Activated CD4-positive, alpha-beta memory T cell treated with anti-CD3 and anti-CD28 coated beads for 36 hours (primary cell): ENCODE measurements at regions not wholly inside any gene's neighbourhood (a gene's known extent, or its start where the extent isn't known, plus 50 kb on each side); places are given as distances from the start of the nearest gene placed in this dataset.
"Not testable (repeated sequence)": the region's sequence is repeated elsewhere in the genome, so short reads cannot be mapped to it uniquely, and the experiment has no call there.

Experiments
- CTCF ChIA-PET: fragments of 350-600 bp; sonication (Branson Sonifier 250); formaldehyde crosslinking; loops from one replicate; lab custom pipeline; 2021; ENCODE audit warnings: antibody characterized with exemption, inconsistent platforms; lab: Charles Lee
- POLR2A ChIA-PET: fragments of 350-600 bp; sonication (Branson Sonifier 250); formaldehyde crosslinking; loops from one replicate; lab custom pipeline; 2021; ENCODE audit warnings: antibody characterized with exemption; lab: Charles Lee
- DNase-seq: peaks from one replicate; pipeline ENCODE4 v3.0.0-alpha.2; 2020
- H3K27ac Mint-ChIP-seq: one replicate; pipeline ENCODE4 v1.8.0; 2021; ENCODE audit warnings: mixed read lengths
- H3K27me3 Mint-ChIP-seq: one replicate; pipeline ENCODE4 v1.8.0; 2021; ENCODE audit warnings: mixed read lengths
- H3K36me3 Mint-ChIP-seq: one replicate; pipeline ENCODE4 v1.8.0; 2021; ENCODE audit warnings: mixed read lengths
- H3K4me1 Mint-ChIP-seq: one replicate; pipeline ENCODE4 v1.8.0; 2021; ENCODE audit warnings: low read depth, mixed read lengths
- H3K4me3 Mint-ChIP-seq: one replicate; pipeline ENCODE4 v1.8.0; 2021; ENCODE audit warnings: mild to moderate bottlenecking, mixed read lengths
- H3K9me3 Mint-ChIP-seq: one replicate; pipeline ENCODE4 v1.8.0; 2021; ENCODE audit warnings: mixed read lengths
- intact Hi-C: fragments of 100-400 bp; cut with micrococcal nuclease; formaldehyde crosslinking; loops from one replicate; pipeline ENCODE4 v1.15.1; 2023

- H3K27ac Mint-ChIP-seq, POLR2A ChIA-PET, CTCF ChIA-PET: not testable (repeated sequence)
Measured at GRCh38 chr7:75248216-75248615, 147.2 kb upstream of the TRIM73 start.

GRCh38 chr7:75254238-75254637, 141.2 kb upstream of the TRIM73 start:
- H3K4me1 Mint-ChIP-seq, H3K27me3 Mint-ChIP-seq, POLR2A ChIA-PET, H3K9me3 Mint-ChIP-seq, DNase-seq, intact Hi-C loops, CTCF ChIA-PET, H3K4me3 Mint-ChIP-seq, H3K36me3 Mint-ChIP-seq, H3K27ac Mint-ChIP-seq: not testable (repeated sequence)

More at GRCh38 chr7:75248216-75248615, 147.2 kb upstream of the TRIM73 start:
- H3K36me3 Mint-ChIP-seq, DNase-seq, H3K4me3 Mint-ChIP-seq, H3K27me3 Mint-ChIP-seq, intact Hi-C loops, H3K4me1 Mint-ChIP-seq, H3K9me3 Mint-ChIP-seq: not testable (repeated sequence)

- DNase-seq, CTCF ChIA-PET, H3K27ac Mint-ChIP-seq, H3K36me3 Mint-ChIP-seq, H3K4me3 Mint-ChIP-seq, H3K4me1 Mint-ChIP-seq, H3K27me3 Mint-ChIP-seq, H3K9me3 Mint-ChIP-seq, POLR2A ChIA-PET, intact Hi-C loops: not testable (repeated sequence)
Measured at GRCh38 chr7:75257442-75257841, 138.0 kb upstream of the TRIM73 start.

DNA sequence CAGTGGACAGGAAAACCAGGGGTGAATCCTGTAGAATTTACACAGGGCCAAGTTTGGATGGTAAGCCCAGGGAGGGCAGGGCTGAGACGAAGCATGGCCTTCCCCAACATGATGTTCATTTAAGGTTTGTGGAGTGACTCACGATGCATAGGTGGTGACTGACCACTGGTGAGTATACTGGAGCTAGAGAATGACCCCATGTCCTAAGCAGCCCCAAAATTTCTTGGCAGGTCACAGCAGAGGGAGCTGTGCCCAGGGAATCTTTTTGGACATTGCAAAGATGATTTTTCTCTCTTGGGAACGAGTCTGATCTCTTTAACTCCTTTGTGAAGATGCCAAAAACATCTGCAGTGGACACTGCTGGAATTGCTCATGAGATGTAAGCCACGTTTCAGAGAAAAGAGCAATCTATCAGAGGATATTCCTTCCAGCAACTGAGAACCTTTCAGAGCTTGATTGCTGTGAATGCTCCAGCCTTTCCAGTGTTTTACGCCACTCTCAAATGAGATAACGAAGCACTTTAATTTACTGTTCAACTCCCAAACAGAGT, 135.9 kb upstream of the TRIM73 start:
- H3K9me3 Mint-ChIP-seq, intact Hi-C loops, H3K4me1 Mint-ChIP-seq, CTCF ChIA-PET, POLR2A ChIA-PET, DNase-seq, H3K27ac Mint-ChIP-seq, H3K36me3 Mint-ChIP-seq, H3K4me3 Mint-ChIP-seq, H3K27me3 Mint-ChIP-seq: not testable (repeated sequence)

DNA sequence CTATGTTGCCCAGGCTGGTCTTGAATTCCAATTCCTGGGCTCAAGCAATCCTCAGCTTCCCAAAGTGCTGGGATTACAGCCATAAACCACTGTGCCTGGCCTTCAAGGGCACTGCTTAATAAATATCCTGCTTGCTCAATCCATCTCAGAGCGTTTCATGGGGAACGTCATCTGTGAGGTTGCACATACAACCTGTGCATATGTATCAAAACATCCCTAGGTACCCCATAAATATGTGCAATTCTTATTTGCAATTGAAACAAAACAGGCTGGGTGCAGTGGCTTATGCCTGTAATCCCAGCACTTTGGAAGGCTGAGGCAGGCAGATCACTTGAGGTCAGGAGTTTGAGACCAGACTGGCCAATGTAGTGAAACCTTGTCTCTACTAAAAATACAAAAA, 133.8 kb upstream of the TRIM73 start:
- H3K27ac Mint-ChIP-seq, H3K9me3 Mint-ChIP-seq, DNase-seq, H3K4me3 Mint-ChIP-seq, CTCF ChIA-PET, H3K27me3 Mint-ChIP-seq, POLR2A ChIA-PET, H3K4me1 Mint-ChIP-seq, intact Hi-C loops, H3K36me3 Mint-ChIP-seq: not testable (repeated sequence)

DNA sequence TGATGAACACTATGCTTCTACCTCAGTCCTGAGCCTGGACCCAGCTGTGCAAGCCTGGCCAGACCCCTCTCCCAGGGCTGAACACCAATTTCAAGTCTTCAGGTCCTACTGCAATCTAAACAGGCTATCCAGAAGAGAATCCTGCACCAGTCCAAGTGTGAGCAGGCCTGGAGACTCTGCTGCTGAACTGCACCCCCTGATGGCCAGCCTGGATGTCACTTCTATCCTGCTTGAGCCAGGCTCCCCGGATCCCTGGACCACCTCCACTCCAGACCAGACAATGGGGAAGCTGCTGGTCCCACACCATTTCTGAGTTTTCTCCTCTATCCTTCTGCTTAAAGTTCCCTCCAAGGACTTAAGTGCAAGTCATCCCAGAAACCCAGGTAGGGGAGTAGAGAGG, 127.3 kb upstream of the TRIM73 start:
- H3K27ac Mint-ChIP-seq, intact Hi-C loops, H3K4me3 Mint-ChIP-seq, H3K27me3 Mint-ChIP-seq, H3K4me1 Mint-ChIP-seq, DNase-seq, POLR2A ChIA-PET, CTCF ChIA-PET, H3K9me3 Mint-ChIP-seq, H3K36me3 Mint-ChIP-seq: not testable (repeated sequence)

- H3K36me3 Mint-ChIP-seq, H3K4me1 Mint-ChIP-seq, H3K9me3 Mint-ChIP-seq, H3K27me3 Mint-ChIP-seq, DNase-seq, intact Hi-C loops, H3K27ac Mint-ChIP-seq, H3K4me3 Mint-ChIP-seq, POLR2A ChIA-PET, CTCF ChIA-PET: not testable (repeated sequence)
Measured at GRCh38 chr7:75269159-75269558, 126.3 kb upstream of the TRIM73 start.

DNA sequence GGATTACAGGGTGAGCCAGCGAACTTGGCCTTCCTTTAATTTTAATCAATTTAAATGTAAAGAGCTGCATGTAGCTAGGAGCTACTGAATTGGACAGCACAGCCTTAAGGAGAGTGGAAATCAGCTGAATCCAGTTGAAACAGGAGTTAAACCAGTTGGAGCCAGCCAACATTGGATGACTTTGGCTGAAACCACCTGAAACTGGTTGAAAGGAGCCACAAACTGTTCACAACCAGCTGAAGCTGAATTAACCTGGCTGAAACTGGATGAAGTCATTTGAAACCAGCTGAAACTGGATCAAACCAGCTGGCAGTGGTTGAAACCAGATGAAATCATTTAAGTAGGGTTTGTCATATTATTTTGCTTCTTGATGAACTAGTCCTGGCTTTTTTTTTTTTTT, 121.3 kb upstream of the TRIM73 start:
- intact Hi-C loops: not testable (repeated sequence)

More for the DNA sequence above, 121.3 kb upstream of the TRIM73 start:
- H3K4me3 Mint-ChIP-seq, H3K27me3 Mint-ChIP-seq, DNase-seq, CTCF ChIA-PET, POLR2A ChIA-PET, H3K36me3 Mint-ChIP-seq, H3K9me3 Mint-ChIP-seq, H3K4me1 Mint-ChIP-seq, H3K27ac Mint-ChIP-seq: not testable (repeated sequence)
